Mucosa of descending colon (tissue), 3 donors: ENCODE measurements at regions not wholly inside any gene's neighbourhood (a gene's known extent, or its start where the extent isn't known, plus 50 kb on each side); places are given as distances from the start of the nearest gene placed in this dataset.

ENCODE experiments used
- ATAC-seq: fragments of 200-7000 bp; cut with Tn5 transposase; one replicate; pipeline ENCODE4 v1.9.1; 2020; ENCODE audit warnings: mild to moderate bottlenecking, moderate library complexity
- DNase-seq, 3 donors: peaks; one replicate each; pipeline ENCODE4 v3.0.0-alpha.2; 2020
- H3K36me3 ChIP-seq: fragments of 200-600 bp; one replicate; pipeline ENCODE4 v1.8.0; 2021; ENCODE audit warnings: low read depth, mild to moderate bottlenecking
- H3K4me1 ChIP-seq: fragments of 200-600 bp; one replicate; pipeline ENCODE4 v1.8.0; 2021; ENCODE audit warnings: low read depth, mild to moderate bottlenecking
- H3K4me3 ChIP-seq: fragments of 200-600 bp; one replicate; pipeline ENCODE4 v1.8.0; 2021; ENCODE audit warnings: mild to moderate bottlenecking
- H3K9me3 ChIP-seq: fragments of 200-600 bp; one replicate; pipeline ENCODE4 v1.8.0; 2021; ENCODE audit warnings: mild to moderate bottlenecking
- CTCF ChIP-seq: fragments of 200-600 bp; IDR thresholded peaks from one replicate; pipeline ENCODE4 v1.8.0; 2022; ENCODE audit warnings: antibody characterized with exemption, mild to moderate bottlenecking
- intact Hi-C, 2 donors: fragments of 100-400 bp; cut with DNase I in 1 of 2; cut with micrococcal nuclease in 1 of 2; formaldehyde crosslinking; loops; one replicate each; pipeline versions ENCODE4 v1.11.0 to v1.11.1; 2022; cut with DNase I, micrococcal nuclease
- donor health status: DM: no; HTN: no; CAD: no; lungs with moderate emphysema.
- donor health status: DM: no; HTN: no; CAD: no.
- donor health status: DM: no; HTN: yes; CAD: no.

- H3K9me3 ChIP-seq, result no peaks in the 10 kb centered on the region
- DNase-seq (no peak), ATAC-seq (no peak)
- no peaks in the 10 kb centered on the region for H3K36me3 ChIP-seq
- no peaks in the 10 kb centered on the region for H3K4me1 ChIP-seq
- intact Hi-C loops, result loop anchor here in 1 of 2 donors (5.0 kb wide), 1 partner anchor 886 kb away; no protein-coding TSS in a partner anchor
- no peak overlapping the region for H3K4me3 ChIP-seq
- TF ChIP-seq CTCF, result no peak
Observed at GRCh38 chr10:4108693-4109092, 323.7 kb upstream of the KLF6 start.

- no peak for TF ChIP-seq CTCF
- no peaks in the 10 kb centered on the region for H3K9me3 ChIP-seq
- ATAC-seq, result no peak
Observed at GRCh38 chr10:4107285-4107851, 322.4 kb upstream of the KLF6 start.

GRCh38 chr10:4103603-4104002, 318.6 kb upstream of the KLF6 start:
- DNase-seq, result no peak
- intact Hi-C loops, result no loop called here
- ATAC-seq, result no peak
- no peak for TF ChIP-seq CTCF
- no peaks in the 10 kb centered on the region for H3K4me1 ChIP-seq
- no peak overlapping the region for H3K4me3 ChIP-seq
- no peaks in the 10 kb centered on the region for H3K9me3 ChIP-seq
- H3K36me3 ChIP-seq, result no peaks in the 10 kb centered on the region

More at GRCh38 chr10:4107285-4107851, 322.4 kb upstream of the KLF6 start:
- H3K4me3 ChIP-seq, result no peak overlapping the region
- intact Hi-C loops, result loop anchor here in 1 of 2 donors (5.0 kb wide), 1 partner anchor 885 kb away; no protein-coding TSS in a partner anchor
- H3K36me3 ChIP-seq, result no peaks in the 10 kb centered on the region
- DNase-seq, result no peak
- no peaks in the 10 kb centered on the region for H3K4me1 ChIP-seq

- ATAC-seq (no peak), DNase-seq (no peak)
- intact Hi-C loops, result no loop called here
- no peak overlapping the region for H3K4me3 ChIP-seq
- H3K36me3 ChIP-seq, result no peaks in the 10 kb centered on the region
- no peak for TF ChIP-seq CTCF
- no peaks in the 10 kb centered on the region for H3K9me3 ChIP-seq
- H3K4me1 ChIP-seq, result no peaks in the 10 kb centered on the region
Observed at GRCh38 chr10:4102802-4103344, 317.9 kb upstream of the KLF6 start.

GRCh38 chr10:4101918-4102654, 317.1 kb upstream of the KLF6 start:
- intact Hi-C loops, result no loop called here
- TF ChIP-seq CTCF, result no peak
- Histone ChIP-seq H3K36me3 (no peaks in the 10 kb centered on the region), H3K4me3 (no peak overlapping the region), H3K4me1 (no peaks in the 10 kb centered on the region), H3K9me3 (no peaks in the 10 kb centered on the region)
- DNase-seq (no peak), ATAC-seq (no peak)
